HL-60/S4 (cell line): ENCODE measurements at regions not wholly inside any gene's neighbourhood (a gene's known extent, or its start where the extent isn't known, plus 50 kb on each side); places are given as distances from the start of the nearest gene placed in this dataset.
"Not testable (repeated sequence)": the region's sequence is repeated elsewhere in the genome, so short reads cannot be mapped to it uniquely, and the experiment has no call there.

Experiments
- in situ Hi-C: fragments of 300-500 bp; cut with MboI; formaldehyde crosslinking; loops from 2 replicates; pipeline ENCODE4 v1.14.3; 2022; ENCODE audit warnings: low sequenced_read_pairs

- in situ Hi-C loops = not testable (repeated sequence)
Measured at GRCh38 chr12:113531073-113531472, 59.4 kb upstream of the LHX5 start.

- in situ Hi-C loops = no loop called here
Measured at GRCh38 chr12:113528606-113529293, 57.1 kb upstream of the LHX5 start.

- in situ Hi-C loops = no loop called here
Measured at GRCh38 chr12:113525066-113525465, 53.4 kb upstream of the LHX5 start.

GRCh38 chr12:113524495-113524894 lies 52.8 kb upstream of the LHX5 start:
- in situ Hi-C loops = no loop called here

GRCh38 chr12:113521708-113522107 lies 50.0 kb upstream of the LHX5 start:
- in situ Hi-C loops = no loop called here
